ENCODE measurements at regions not wholly inside any gene's neighbourhood (a gene's known extent, or its start where the extent isn't known, plus 50 kb on each side); places are given as distances from the start of the nearest gene placed in this dataset.

DNA sequence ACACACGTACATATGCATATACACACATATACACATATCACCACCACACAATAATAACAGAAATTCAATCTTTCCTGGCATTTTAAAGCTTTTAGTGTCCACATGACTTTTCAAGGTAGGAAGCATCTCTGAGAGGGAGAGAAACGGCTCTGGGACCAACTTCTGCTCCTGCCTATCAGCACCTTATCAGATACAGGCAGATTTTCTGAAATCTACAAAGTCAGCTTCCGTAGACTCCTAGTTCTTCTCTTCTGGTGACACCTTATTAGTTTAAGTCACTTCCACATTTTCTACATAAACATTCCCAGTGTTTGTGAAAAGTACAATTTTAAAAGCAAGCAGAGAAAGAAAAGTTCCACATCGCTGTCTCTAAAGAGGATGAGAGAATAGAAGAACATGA lies 74.5 kb downstream of the ZNF22 start:
- no peaks in the 10 kb centered on the region for H3K36me3 ChIP-seq (ENCODE audit: control insufficient read depth, insufficient read depth, low read length)
- no peak overlapping the region for H3K4me3 ChIP-seq
- TF ChIP-seq, protein P1, sequence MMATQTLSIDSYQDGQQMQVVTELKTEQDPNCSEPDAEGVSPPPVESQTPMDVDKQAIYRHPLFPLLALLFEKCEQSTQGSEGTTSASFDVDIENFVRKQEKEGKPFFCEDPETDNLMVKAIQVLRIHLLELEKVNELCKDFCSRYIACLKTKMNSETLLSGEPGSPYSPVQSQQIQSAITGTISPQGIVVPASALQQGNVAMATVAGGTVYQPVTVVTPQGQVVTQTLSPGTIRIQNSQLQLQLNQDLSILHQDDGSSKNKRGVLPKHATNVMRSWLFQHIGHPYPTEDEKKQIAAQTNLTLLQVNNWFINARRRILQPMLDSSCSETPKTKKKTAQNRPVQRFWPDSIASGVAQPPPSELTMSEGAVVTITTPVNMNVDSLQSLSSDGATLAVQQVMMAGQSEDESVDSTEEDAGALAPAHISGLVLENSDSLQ (IDR thresholded peaks at IDR 0.05): peak; percentile 14; the same call in 1 of the 2 replicates
- no peak for TF ChIP-seq CCNT2 (IDR thresholded peaks at IDR 0.05; ENCODE audit: borderline replicate concordance, extremely low read depth, insufficient read length, low read depth, low read length)
- DNase-seq (ENCODE audit: extremely low read depth in 1 of 4, low spot score in 3 of 4) (no peak), ATAC-seq (no peak), FAIRE-seq (no peak)
- H2AFZ ChIP-seq (ENCODE audit: low read depth, low read length): no peak overlapping the region
- in situ Hi-C loops (cut with MboI): no loop called here
- intact Hi-C loops (cut with micrococcal nuclease): no loop called here
- peaks cover 0 to 5% of the 10 kb centered on the region in 2 experiments; a peak in 2 of 5 replicates for H3K27me3 ChIP-seq (ENCODE audit: control insufficient read depth in 2 of 2, insufficient read depth in 2 of 2, low read length in 2 of 2)
- no peaks in the 10 kb centered on the region for H3K9me1 ChIP-seq (ENCODE audit: control insufficient read depth, insufficient read depth, low read length)
- H3K9ac ChIP-seq (ENCODE audit: insufficient read depth in 1 of 2, low read depth in 2 of 2, low read length in 2 of 2): no peak overlapping the region
- CTCF ChIA-PET (ENCODE audit: low intra/inter-chr PET ratio): no interaction called here
- WGBS (ENCODE audit: insufficient coverage, low coverage, missing lambda C conversion rate): 0% methylated on average over 4 of the region's 4 CpGs
- H3K4me2 ChIP-seq (ENCODE audit: insufficient read depth, low read length): no peak overlapping the region
- no peaks in the 10 kb centered on the region for H3K9me3 ChIP-seq (replicated peaks; ENCODE audit: control insufficient read depth, insufficient read depth, low read depth, low read length)
- no peak overlapping the region for H3K27ac ChIP-seq (ENCODE audit: extremely low read depth, low read depth, low read length)
- POLR2A ChIA-PET: interaction anchor here (0.8 to 1.1 kb wide), 2 partner anchors 14 to 26 kb away, joined by 3 to 4 read pairs; no protein-coding TSS in a partner anchor
- H4K20me1 ChIP-seq (replicated peaks; ENCODE audit: control insufficient read depth, insufficient read depth, low read length): no peaks in the 10 kb centered on the region
- BruUV-seq (replicated peaks): no TSS peak
- H3K4me1 ChIP-seq (replicated peaks in 1 of 2; ENCODE audit: control insufficient read depth in 2 of 2, insufficient read depth in 2 of 2, low read length in 2 of 2): peaks cover 3% of the 10 kb centered on the region in 2 experiments; a peak in 1 of 5 replicates
- H3K79me2 ChIP-seq (ENCODE audit: control insufficient read depth, insufficient read depth, low read length): no peaks in the 10 kb centered on the region

DNA sequence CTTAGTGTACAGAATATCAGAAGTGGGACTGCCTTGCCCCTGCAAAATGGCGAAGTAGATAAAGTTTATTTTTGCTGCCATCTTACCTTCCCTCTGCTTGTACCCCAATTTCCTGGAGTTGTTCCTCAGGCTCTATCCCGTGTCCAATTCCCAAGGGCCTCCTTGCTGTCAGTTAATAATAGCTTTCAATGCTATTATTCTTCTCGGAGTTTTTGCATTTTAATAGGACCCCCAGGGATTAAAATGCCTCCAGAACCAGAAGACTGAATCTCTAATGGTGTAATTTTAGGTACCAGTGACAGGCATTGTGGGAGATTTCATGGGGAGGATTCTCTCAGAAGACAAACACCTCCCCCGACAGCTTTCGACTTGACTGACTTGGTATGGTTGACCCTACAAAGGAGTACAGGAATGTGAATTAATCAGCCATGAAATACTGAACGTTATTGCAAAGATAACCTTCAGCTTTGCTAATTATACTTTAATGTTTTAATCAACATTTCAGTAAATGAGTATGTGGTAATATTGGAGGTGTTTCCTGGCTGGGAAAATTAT lies 75.2 kb downstream of the ZNF22 start:
- no peak for TF ChIP-seq PHB2 (IDR thresholded peaks at IDR 0.05; ENCODE audit: low read depth)
- Histone ChIP-seq H3K9me1 (ENCODE audit: control insufficient read depth, insufficient read depth, low read length) (no peaks in the 10 kb centered on the region), H3K79me2 (ENCODE audit: control insufficient read depth, insufficient read depth, low read length) (no peaks in the 10 kb centered on the region), H3K27ac (ENCODE audit: extremely low read depth, low read depth, low read length) (no peak overlapping the region), H3K27me3 (ENCODE audit: control insufficient read depth in 2 of 2, insufficient read depth in 2 of 2, low read length in 2 of 2) (peaks cover 0 to 5% of the 10 kb centered on the region in 2 experiments; a peak in 2 of 5 replicates), H3K4me3 (no peak overlapping the region), H4K20me1 (replicated peaks; ENCODE audit: control insufficient read depth, insufficient read depth, low read length) (no peaks in the 10 kb centered on the region), H2AFZ (ENCODE audit: low read depth, low read length) (no peak overlapping the region), H3K9ac (ENCODE audit: insufficient read depth in 1 of 2, low read depth in 2 of 2, low read length in 2 of 2) (no peak overlapping the region), H3K4me2 (ENCODE audit: insufficient read depth, low read length) (no peak overlapping the region), H3K9me3 (replicated peaks; ENCODE audit: control insufficient read depth, insufficient read depth, low read depth, low read length) (no peaks in the 10 kb centered on the region), H3K4me1 (replicated peaks in 1 of 2; ENCODE audit: control insufficient read depth in 2 of 2, insufficient read depth in 2 of 2, low read length in 2 of 2) (peaks cover 3% of the 10 kb centered on the region in 2 experiments; a peak in 1 of 5 replicates), H3K36me3 (ENCODE audit: control insufficient read depth, insufficient read depth, low read length) (no peaks in the 10 kb centered on the region)
- no peak for DNase-seq (ENCODE audit: extremely low read depth in 1 of 4, low spot score in 3 of 4)
- 2% methylated on average over 6 of the region's 6 CpGs for WGBS (ENCODE audit: insufficient coverage, low coverage, missing lambda C conversion rate)
- ATAC-seq: no peak
- BruUV-seq (replicated peaks): no TSS peak
- ChIA-PET POLR2A (interaction anchor here (1.1 to 1.5 kb wide), 2 partner anchors 8 to 14 kb away, joined by 3 to 4 read pairs; no protein-coding TSS in a partner anchor), CTCF (ENCODE audit: low intra/inter-chr PET ratio) (no interaction called here)
- in situ Hi-C loops (cut with MboI): no loop called here
- intact Hi-C loops (cut with micrococcal nuclease): no loop called here
- FAIRE-seq: no peak

Data from K562 (cell line).